HG03060 (cell line): ENCODE measurements at regions not wholly inside any gene's neighbourhood (a gene's known extent, or its start where the extent isn't known, plus 50 kb on each side); places are given as distances from the start of the nearest gene placed in this dataset.
"Not testable (repeated sequence)": the region's sequence is repeated elsewhere in the genome, so short reads cannot be mapped to it uniquely, and the experiment has no call there.

Experiments
- ATAC-seq: cut with Tn5 transposase; IDR thresholded peaks from one replicate; pipeline ENCODE4 v1.9.1; 2021; ENCODE audit warnings: low read depth, moderate number of reproducible peaks; ENCODE audit not compliant: unreplicated experiment

GRCh38 chr6:60679175-60679574 is 1606.8 kb downstream of the KHDRBS2 start:
- ATAC-seq, result no peak

DNA sequence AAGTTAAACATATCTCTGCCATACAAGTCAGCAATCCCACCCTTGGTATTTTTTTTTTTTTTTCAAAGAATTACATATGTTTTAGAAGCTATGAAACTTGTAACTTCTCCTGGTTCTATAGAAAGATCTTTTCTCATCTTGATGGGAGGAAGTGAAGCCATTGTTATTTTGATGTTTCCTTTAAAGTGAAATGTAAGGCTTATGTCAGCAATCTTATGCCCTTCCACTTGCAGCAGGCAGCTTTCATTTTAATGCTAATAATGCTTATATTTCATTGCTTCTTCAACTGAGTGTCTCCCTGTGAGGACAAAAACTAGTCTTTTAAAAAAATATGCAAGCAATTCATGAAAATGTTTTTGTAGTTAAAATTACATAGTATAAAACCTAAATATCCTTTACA is 1614.7 kb downstream of the KHDRBS2 start:
- no peak for ATAC-seq

DNA sequence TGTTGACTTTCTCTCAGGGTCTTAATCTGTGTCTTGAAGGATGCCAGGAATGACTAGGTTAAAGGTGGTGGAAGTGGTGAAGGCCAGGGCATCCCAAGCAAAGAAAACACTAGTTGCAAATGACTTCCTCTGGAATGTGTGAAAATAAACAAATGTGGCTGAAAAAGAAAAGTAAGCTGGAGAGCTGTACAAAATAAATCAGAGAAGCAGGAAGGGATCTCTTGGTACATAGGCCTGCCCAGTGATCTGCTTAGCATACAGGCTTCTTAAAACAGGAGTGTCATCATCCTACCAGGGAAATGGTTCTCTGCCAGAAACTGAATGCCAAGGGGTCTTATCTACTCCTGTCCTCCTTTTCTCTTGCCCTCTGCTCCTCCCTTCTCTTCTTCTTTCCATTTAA is 1616.0 kb downstream of the KHDRBS2 start:
- no peak for ATAC-seq

- no peak for ATAC-seq
Observed at GRCh38 chr6:60668428-60668827, 1617.6 kb downstream of the KHDRBS2 start.

DNA sequence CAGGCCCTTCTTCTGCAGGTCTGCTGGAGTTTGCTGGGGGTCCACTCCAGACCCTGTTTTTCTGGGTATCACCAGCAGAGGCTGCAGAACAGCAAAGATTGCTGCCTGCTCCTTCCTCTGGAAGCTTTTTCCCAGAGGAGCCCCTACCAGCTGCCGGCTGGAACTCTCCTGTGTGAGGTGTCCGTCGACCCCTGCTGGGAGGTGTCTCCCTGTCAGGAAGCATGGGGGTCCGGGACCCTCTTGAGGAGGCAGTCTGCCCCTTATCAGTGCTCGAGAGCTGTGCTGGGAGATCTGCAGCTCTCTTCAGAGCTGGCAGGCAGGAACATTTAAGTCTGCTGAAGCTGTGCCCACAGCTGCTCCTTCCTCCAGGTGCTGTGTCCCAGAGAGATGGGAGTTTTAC is 1622.8 kb downstream of the KHDRBS2 start:
- not testable (repeated sequence) for ATAC-seq

GRCh38 chr6:60643870-60644269 is 1642.2 kb downstream of the KHDRBS2 start:
- ATAC-seq, result no peak

DNA sequence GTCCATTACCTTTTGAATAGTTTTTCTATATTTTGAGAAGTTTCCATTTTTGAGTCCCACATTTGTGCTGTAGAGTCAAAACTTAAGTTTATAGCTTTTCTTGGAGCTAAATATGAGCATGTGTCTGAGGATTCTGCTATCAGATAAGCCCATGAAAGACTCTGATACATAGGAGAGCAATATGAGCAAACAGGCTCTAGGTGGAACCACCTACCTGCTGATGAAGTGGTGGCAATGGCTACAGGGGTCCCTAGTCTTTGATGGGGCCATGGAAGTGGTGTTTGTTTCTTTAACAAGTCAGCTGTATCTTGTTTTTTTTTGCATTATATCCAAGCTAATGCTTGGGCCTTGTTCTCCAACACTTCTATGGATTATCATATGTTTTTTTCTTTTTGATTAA is 1646.8 kb downstream of the KHDRBS2 start:
- ATAC-seq, result not testable (repeated sequence)
